ENCODE measurements at regions not wholly inside any gene's neighbourhood (a gene's known extent, or its start where the extent isn't known, plus 50 kb on each side); places are given as distances from the start of the nearest gene placed in this dataset.

- ATAC-seq: no peak
- Histone ChIP-seq H3K27ac (no peak overlapping the region), H3K9me3 (peaks cover 12% of the 10 kb centered on the region), H3K27me3 (no peaks in the 10 kb centered on the region), H3K36me3 (no peaks in the 10 kb centered on the region), H3K4me1 (no peaks in the 10 kb centered on the region), H3K4me3 (no peak overlapping the region)
- intact Hi-C loops (cut with DNase I): no loop called here
- TF ChIP-seq, protein P1, sequence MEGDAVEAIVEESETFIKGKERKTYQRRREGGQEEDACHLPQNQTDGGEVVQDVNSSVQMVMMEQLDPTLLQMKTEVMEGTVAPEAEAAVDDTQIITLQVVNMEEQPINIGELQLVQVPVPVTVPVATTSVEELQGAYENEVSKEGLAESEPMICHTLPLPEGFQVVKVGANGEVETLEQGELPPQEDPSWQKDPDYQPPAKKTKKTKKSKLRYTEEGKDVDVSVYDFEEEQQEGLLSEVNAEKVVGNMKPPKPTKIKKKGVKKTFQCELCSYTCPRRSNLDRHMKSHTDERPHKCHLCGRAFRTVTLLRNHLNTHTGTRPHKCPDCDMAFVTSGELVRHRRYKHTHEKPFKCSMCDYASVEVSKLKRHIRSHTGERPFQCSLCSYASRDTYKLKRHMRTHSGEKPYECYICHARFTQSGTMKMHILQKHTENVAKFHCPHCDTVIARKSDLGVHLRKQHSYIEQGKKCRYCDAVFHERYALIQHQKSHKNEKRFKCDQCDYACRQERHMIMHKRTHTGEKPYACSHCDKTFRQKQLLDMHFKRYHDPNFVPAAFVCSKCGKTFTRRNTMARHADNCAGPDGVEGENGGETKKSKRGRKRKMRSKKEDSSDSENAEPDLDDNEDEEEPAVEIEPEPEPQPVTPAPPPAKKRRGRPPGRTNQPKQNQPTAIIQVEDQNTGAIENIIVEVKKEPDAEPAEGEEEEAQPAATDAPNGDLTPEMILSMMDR (IDR thresholded peaks at IDR 0.05): no peak
- no peak for DNase-seq
Observed at GRCh38 chr1:20426923-20427322, 59.1 kb downstream of the CAMK2N1 start.

GRCh38 chr1:20426371-20426770, 59.6 kb downstream of the CAMK2N1 start:
- Histone ChIP-seq H3K9me3 (peaks cover 12% of the 10 kb centered on the region), H3K27ac (no peak overlapping the region), H3K36me3 (no peaks in the 10 kb centered on the region), H3K27me3 (no peaks in the 10 kb centered on the region), H3K4me3 (no peak overlapping the region), H3K4me1 (no peaks in the 10 kb centered on the region)
- intact Hi-C loops (cut with DNase I): no loop called here
- ATAC-seq: no peak
- TF ChIP-seq, protein P1 (IDR thresholded peaks at IDR 0.05): no peak
- no peak for DNase-seq

GRCh38 chr1:20425622-20426021, 60.4 kb downstream of the CAMK2N1 start:
- TF ChIP-seq, protein P1 (IDR thresholded peaks at IDR 0.05): no peak
- H3K4me3 ChIP-seq: no peak overlapping the region

GRCh38 chr1:20423169-20423795, 62.7 kb downstream of the CAMK2N1 start:
- ATAC-seq (no peak), DNase-seq (no peak)
- TF ChIP-seq, protein P1 (IDR thresholded peaks at IDR 0.05): no peak
- Histone ChIP-seq H3K9me3 (peaks cover 12% of the 10 kb centered on the region), H3K4me1 (no peaks in the 10 kb centered on the region), H3K4me3 (no peak overlapping the region), H3K27me3 (peaks cover 17% of the 10 kb centered on the region), H3K27ac (no peak overlapping the region), H3K36me3 (no peaks in the 10 kb centered on the region)
- intact Hi-C loops (cut with DNase I): no loop called here

More at GRCh38 chr1:20425622-20426021, 60.4 kb downstream of the CAMK2N1 start:
- Histone ChIP-seq H3K4me1 (no peaks in the 10 kb centered on the region), H3K36me3 (no peaks in the 10 kb centered on the region), H3K9me3 (peaks cover 12% of the 10 kb centered on the region), H3K27ac (no peak overlapping the region), H3K27me3 (no peaks in the 10 kb centered on the region)
- DNase-seq (no peak), ATAC-seq (no peak)
- intact Hi-C loops (cut with DNase I): no loop called here

- H3K4me1 ChIP-seq: no peaks in the 10 kb centered on the region
- no peak for DNase-seq
- TF ChIP-seq, protein P1 (IDR thresholded peaks at IDR 0.05): no peak
- no peak overlapping the region for H3K27ac ChIP-seq
- no peak overlapping the region for H3K4me3 ChIP-seq
- ATAC-seq: no peak
- H3K9me3 ChIP-seq: peaks cover 12% of the 10 kb centered on the region
- no peaks in the 10 kb centered on the region for H3K36me3 ChIP-seq
- peaks cover 17% of the 10 kb centered on the region for H3K27me3 ChIP-seq
- intact Hi-C loops (cut with DNase I): no loop called here
Observed at GRCh38 chr1:20421441-20421840, 64.6 kb downstream of the CAMK2N1 start.

GRCh38 chr1:20417581-20417980, 68.4 kb downstream of the CAMK2N1 start:
- Histone ChIP-seq H3K9me3 (peaks cover 2% of the 10 kb centered on the region), H3K27me3 (peaks cover 28% of the 10 kb centered on the region), H3K27ac (no peak overlapping the region), H3K4me1 (no peaks in the 10 kb centered on the region), H3K36me3 (no peaks in the 10 kb centered on the region), H3K4me3 (no peak overlapping the region)
- intact Hi-C loops (cut with DNase I): no loop called here
- TF ChIP-seq, protein P1 (IDR thresholded peaks at IDR 0.05): no peak
- DNase-seq (no peak), ATAC-seq (peak; percentile 22)

Data from upper lobe of right lung (tissue), 1 donor.